Endothelial cell of umbilical vein (primary cell): ENCODE measurements at regions not wholly inside any gene's neighbourhood (a gene's known extent, or its start where the extent isn't known, plus 50 kb on each side); places are given as distances from the start of the nearest gene placed in this dataset.

ENCODE experiments used
- EZH2 ChIP-seq: IDR thresholded peaks from 2 replicates; pipeline ENCODE4 v1.6.1; 2012; ENCODE audit warnings: borderline replicate concordance, low read depth, mild to moderate bottlenecking, moderate library complexity, low read length, inconsistent platforms; ENCODE audit not compliant: severe bottlenecking
- FOS ChIP-seq: IDR thresholded peaks from 2 replicates; pipeline ENCODE4 v1.6.1; 2011; ENCODE audit warnings: mild to moderate bottlenecking, low read length, moderate library complexity, borderline replicate concordance; ENCODE audit not compliant: insufficient read depth
- JUN ChIP-seq: IDR thresholded peaks from 2 replicates; pipeline ENCODE4 v1.6.1; 2011; ENCODE audit warnings: borderline replicate concordance, low read depth; ENCODE audit not compliant: insufficient read length, insufficient read depth
- MYC ChIP-seq: IDR thresholded peaks from one replicate; pipeline ENCODE4 v1.6.1; 2011; ENCODE audit warnings: mild to moderate bottlenecking, low read depth, low read length
- POLR2A ChIP-seq: IDR thresholded peaks from 2 replicates; pipeline ENCODE4 v1.6.1; 2012; ENCODE audit warnings: low read depth, mild to moderate bottlenecking, control low read depth, low read length
- POLR2AphosphoS5 ChIP-seq: IDR thresholded peaks from 2 replicates; pipeline ENCODE4 v1.6.1; 2012; ENCODE audit warnings: low read depth, mild to moderate bottlenecking, control low read depth, low read length, moderate library complexity; ENCODE audit not compliant: insufficient read depth
- TF ChIP-seq, protein P1 (sequence below), 2 donors: IDR thresholded peaks; 1 replicate in 1 of 2; 2 replicates in 1 of 2; pipeline ENCODE4 v1.5.1; 2011; ENCODE audit warnings: low read length in 2 of 2, mild to moderate bottlenecking in 2 of 2, moderate library complexity in 2 of 2, control low read depth in 1 of 2, inconsistent platforms in 1 of 2, low read depth in 1 of 2; ENCODE audit not compliant: insufficient read depth in 1 of 2; ENCODE audit errors: extremely low read depth in 1 of 2

DNA sequence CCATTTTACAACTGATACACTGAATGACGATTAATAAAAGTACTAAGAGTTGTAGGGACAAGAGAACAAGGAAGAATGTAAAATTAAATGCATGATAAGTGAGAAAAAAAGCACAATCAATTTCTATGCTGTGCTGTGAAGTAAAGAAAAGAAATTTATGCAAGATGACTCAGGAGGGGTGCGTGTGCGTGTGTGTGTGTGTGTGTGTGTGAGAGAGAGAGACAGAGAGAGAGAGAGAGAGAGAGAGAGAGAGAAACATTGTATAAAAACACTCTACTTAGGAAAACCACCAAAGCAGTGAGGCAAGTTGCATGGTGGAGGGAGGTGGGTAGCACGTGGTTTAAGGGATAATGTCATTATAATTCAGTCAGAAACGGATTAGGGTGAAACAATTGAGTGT is 580.8 kb upstream of the ALCAM start:
- TF ChIP-seq EZH2: no peak
- TF ChIP-seq, protein P1, sequence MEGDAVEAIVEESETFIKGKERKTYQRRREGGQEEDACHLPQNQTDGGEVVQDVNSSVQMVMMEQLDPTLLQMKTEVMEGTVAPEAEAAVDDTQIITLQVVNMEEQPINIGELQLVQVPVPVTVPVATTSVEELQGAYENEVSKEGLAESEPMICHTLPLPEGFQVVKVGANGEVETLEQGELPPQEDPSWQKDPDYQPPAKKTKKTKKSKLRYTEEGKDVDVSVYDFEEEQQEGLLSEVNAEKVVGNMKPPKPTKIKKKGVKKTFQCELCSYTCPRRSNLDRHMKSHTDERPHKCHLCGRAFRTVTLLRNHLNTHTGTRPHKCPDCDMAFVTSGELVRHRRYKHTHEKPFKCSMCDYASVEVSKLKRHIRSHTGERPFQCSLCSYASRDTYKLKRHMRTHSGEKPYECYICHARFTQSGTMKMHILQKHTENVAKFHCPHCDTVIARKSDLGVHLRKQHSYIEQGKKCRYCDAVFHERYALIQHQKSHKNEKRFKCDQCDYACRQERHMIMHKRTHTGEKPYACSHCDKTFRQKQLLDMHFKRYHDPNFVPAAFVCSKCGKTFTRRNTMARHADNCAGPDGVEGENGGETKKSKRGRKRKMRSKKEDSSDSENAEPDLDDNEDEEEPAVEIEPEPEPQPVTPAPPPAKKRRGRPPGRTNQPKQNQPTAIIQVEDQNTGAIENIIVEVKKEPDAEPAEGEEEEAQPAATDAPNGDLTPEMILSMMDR (IDR thresholded peaks at IDR 0.05; ENCODE audit: extremely low read depth in 1 of 2, insufficient read depth in 1 of 2, low read depth in 1 of 2, low read length in 2 of 2): no peak
- no peak for TF ChIP-seq POLR2A
- no peak for TF ChIP-seq JUN
- TF ChIP-seq MYC: no peak
- TF ChIP-seq POLR2AphosphoS5: no peak
- TF ChIP-seq FOS: no peak
